ENCODE measurements at regions not wholly inside any gene's neighbourhood (a gene's known extent, or its start where the extent isn't known, plus 50 kb on each side); places are given as distances from the start of the nearest gene placed in this dataset.

DNA sequence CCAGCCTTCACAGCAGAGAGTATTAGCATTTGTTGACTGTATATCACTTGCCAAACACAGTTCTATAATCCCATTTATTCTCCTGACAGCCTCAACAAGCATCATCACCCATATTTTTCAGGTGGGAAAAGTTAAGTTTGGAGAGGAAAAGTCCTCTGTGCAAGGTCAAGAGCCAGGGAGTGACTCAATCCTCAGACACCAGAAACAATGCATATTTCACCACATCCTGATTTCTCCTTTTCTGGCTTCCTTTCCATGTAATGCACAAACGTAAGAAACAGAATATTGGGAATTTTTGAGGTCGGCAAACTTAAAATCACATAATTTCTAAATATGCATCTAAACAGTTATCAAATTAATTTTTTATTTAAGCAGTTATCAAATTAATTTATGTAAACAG is 116.0 kb upstream of the GADL1 start:
- H3K4me3 Mint-ChIP-seq: no peak overlapping the region
- TF ChIP-seq, protein P1, sequence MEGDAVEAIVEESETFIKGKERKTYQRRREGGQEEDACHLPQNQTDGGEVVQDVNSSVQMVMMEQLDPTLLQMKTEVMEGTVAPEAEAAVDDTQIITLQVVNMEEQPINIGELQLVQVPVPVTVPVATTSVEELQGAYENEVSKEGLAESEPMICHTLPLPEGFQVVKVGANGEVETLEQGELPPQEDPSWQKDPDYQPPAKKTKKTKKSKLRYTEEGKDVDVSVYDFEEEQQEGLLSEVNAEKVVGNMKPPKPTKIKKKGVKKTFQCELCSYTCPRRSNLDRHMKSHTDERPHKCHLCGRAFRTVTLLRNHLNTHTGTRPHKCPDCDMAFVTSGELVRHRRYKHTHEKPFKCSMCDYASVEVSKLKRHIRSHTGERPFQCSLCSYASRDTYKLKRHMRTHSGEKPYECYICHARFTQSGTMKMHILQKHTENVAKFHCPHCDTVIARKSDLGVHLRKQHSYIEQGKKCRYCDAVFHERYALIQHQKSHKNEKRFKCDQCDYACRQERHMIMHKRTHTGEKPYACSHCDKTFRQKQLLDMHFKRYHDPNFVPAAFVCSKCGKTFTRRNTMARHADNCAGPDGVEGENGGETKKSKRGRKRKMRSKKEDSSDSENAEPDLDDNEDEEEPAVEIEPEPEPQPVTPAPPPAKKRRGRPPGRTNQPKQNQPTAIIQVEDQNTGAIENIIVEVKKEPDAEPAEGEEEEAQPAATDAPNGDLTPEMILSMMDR (IDR thresholded peaks at IDR 0.05): no peak
- ATAC-seq (ENCODE audit: low read depth): no peak
- ChIA-PET POLR2A (no interaction called here), CTCF (no interaction called here)
- no peaks in the 10 kb centered on the region for H3K27me3 Mint-ChIP-seq
- no peaks in the 10 kb centered on the region for H3K4me1 Mint-ChIP-seq
- intact Hi-C loops (cut with micrococcal nuclease): no loop called here
- peaks cover 5% of the 10 kb centered on the region for H3K9me3 Mint-ChIP-seq
- DNase-seq: no peak
- H3K36me3 Mint-ChIP-seq (ENCODE audit: low read depth): no peaks in the 10 kb centered on the region
- H3K27ac Mint-ChIP-seq: no peak overlapping the region

DNA sequence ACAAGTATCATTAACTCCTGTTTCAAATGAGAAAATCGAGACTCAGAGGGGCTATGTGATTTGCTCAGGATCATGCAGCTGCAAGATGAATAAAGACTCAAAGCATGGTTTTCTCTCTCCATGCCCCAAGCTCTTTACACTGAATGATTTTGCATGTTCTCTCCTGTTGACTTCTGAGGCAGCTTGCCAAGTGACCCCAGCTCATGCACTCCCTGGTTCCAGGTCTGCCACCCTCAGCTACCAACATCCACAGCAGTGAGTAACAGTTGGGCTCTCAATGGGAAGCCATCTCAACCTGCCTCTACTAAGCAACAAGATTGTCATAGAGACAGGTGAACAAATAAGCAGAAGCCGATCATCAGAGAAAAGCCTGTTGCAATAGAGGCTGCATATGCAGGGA is 116.9 kb upstream of the GADL1 start:
- TF ChIP-seq, protein P1 (IDR thresholded peaks at IDR 0.05): no peak
- Mint-ChIP-seq H3K36me3 (ENCODE audit: low read depth) (no peaks in the 10 kb centered on the region), H3K27ac (no peak overlapping the region), H3K4me3 (no peak overlapping the region), H3K9me3 (peaks cover 5% of the 10 kb centered on the region), H3K4me1 (no peaks in the 10 kb centered on the region), H3K27me3 (no peaks in the 10 kb centered on the region)
- ChIA-PET POLR2A (no interaction called here), CTCF (no interaction called here)
- DNase-seq (no peak), ATAC-seq (ENCODE audit: low read depth) (no peak)
- intact Hi-C loops (cut with micrococcal nuclease): no loop called here

DNA sequence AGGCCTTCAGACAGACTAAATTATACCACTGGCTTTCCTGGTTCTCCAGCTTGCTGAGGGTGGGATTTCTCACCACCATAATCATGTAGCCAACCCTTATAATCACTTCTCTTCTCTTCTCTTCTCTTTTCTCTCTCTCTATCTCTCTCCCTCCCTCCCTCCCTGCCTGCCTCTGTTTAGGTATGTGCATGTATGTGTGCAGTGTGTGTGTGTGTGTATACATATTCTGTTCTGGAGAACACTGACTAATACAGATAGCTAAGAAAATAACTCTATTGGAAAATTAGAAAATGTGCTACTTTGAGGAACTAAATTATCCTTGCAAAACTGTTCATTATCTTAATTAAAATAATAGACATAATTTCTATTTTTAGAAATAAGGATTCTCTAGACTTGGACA is 118.6 kb upstream of the GADL1 start:
- H3K27me3 Mint-ChIP-seq: no peaks in the 10 kb centered on the region
- no peak for DNase-seq
- no peaks in the 10 kb centered on the region for H3K36me3 Mint-ChIP-seq (ENCODE audit: low read depth)
- peaks cover 5% of the 10 kb centered on the region for H3K9me3 Mint-ChIP-seq
- no peak overlapping the region for H3K27ac Mint-ChIP-seq
- no peaks in the 10 kb centered on the region for H3K4me1 Mint-ChIP-seq
- TF ChIP-seq, protein P1 (IDR thresholded peaks at IDR 0.05): no peak
- CTCF ChIA-PET: no interaction called here
- intact Hi-C loops (cut with micrococcal nuclease): no loop called here
- H3K4me3 Mint-ChIP-seq: no peak overlapping the region
- POLR2A ChIA-PET: no interaction called here
- ATAC-seq (ENCODE audit: low read depth): no peak

DNA sequence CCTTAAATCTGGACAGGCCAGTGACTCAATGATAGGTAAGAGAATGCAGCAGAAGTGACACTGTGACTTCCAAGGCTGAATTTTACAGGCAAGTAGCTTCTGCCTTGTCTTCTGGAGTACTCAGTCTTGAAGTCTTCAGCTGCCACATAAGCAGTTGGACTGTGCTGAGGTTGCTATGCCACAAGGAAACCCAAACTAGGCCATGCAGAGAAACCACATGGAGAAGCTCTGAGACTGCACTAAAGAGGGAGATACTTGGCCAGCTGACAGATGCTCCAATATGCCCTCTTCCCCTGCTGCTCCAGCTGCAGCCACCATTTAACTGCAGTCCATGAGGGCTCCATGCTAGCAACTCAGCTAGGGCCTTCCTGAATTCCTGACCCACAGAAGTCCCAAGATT is 119.4 kb upstream of the GADL1 start:
- no peak for ATAC-seq (ENCODE audit: low read depth)
- CTCF ChIA-PET: no interaction called here

DNA sequence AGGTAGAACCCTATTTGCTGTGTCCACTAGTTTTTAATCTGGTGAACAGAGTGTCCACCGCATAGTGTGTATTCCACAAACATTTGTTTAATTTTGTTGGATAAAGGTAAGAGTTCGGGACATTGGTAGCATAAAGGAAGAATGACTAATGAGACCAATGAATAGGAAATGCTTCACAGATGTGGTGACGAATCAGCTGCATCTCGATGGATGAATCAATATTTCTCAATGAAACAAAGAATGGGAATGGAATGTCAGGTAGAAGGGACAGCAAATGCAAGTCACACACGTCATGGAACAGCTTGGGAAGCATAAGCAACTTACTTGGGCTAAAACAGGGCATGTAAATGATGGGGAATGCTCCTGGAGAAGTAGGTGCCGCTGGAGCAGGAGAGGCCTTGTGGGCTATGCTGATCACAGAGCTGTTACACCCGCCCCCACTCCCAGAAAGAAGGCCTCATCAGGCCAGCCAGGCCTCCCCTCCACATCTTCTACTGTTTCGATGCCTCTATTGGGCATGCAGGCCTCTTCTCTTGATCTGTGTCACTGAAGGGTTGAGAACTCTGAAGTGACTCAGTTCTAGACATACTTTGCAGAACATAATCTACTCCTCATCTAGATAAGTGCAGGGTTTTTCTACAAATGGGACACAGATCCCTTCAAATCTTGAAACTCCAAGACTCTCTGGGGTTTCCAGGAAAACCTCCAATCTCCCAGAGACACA is 120.0 kb upstream of the GADL1 start:
- Mint-ChIP-seq H3K9me3 (peaks cover 5% of the 10 kb centered on the region), H3K36me3 (ENCODE audit: low read depth) (no peaks in the 10 kb centered on the region), H3K4me1 (no peaks in the 10 kb centered on the region), H3K4me3 (no peak overlapping the region), H3K27me3 (no peaks in the 10 kb centered on the region), H3K27ac (no peak overlapping the region)
- ATAC-seq (ENCODE audit: low read depth) (no peak), DNase-seq (no peak)
- POLR2A ChIA-PET: no interaction called here
- CTCF ChIA-PET: no interaction called here
- intact Hi-C loops (cut with micrococcal nuclease): no loop called here
- TF ChIP-seq, protein P1 (IDR thresholded peaks at IDR 0.05): no peak

More for the DNA sequence above, 119.4 kb upstream of the GADL1 start:
- no peaks in the 10 kb centered on the region for H3K4me1 Mint-ChIP-seq
- H3K36me3 Mint-ChIP-seq (ENCODE audit: low read depth): no peaks in the 10 kb centered on the region
- H3K9me3 Mint-ChIP-seq: peaks cover 5% of the 10 kb centered on the region
- no peak overlapping the region for H3K4me3 Mint-ChIP-seq
- no peak for DNase-seq
- intact Hi-C loops (cut with micrococcal nuclease): no loop called here
- POLR2A ChIA-PET: interaction anchor here (0.6 kb wide), 1 partner anchor 291 kb away, joined by 3 read pairs; no protein-coding TSS in a partner anchor
- TF ChIP-seq, protein P1 (IDR thresholded peaks at IDR 0.05): no peak
- H3K27me3 Mint-ChIP-seq: no peaks in the 10 kb centered on the region
- no peak overlapping the region for H3K27ac Mint-ChIP-seq

Measured in activated B cell treated with CpG ODN at 0.5 μM for 24 hours (primary cell).